ENCODE measurements at regions not wholly inside any gene's neighbourhood (a gene's known extent, or its start where the extent isn't known, plus 50 kb on each side); places are given as distances from the start of the nearest gene placed in this dataset.

- no peak for TF ChIP-seq ATF2 (IDR thresholded peaks at IDR 0.05; ENCODE audit: low read length)
- TF ChIP-seq KAT2A (conservative IDR thresholded peaks at IDR 0.05; ENCODE audit: control insufficient read depth, low read depth, low read length), result no peak
- TF ChIP-seq KDM1A (IDR thresholded peaks at IDR 0.05; ENCODE audit: borderline replicate concordance), result no peak
- TF ChIP-seq, protein P1, sequence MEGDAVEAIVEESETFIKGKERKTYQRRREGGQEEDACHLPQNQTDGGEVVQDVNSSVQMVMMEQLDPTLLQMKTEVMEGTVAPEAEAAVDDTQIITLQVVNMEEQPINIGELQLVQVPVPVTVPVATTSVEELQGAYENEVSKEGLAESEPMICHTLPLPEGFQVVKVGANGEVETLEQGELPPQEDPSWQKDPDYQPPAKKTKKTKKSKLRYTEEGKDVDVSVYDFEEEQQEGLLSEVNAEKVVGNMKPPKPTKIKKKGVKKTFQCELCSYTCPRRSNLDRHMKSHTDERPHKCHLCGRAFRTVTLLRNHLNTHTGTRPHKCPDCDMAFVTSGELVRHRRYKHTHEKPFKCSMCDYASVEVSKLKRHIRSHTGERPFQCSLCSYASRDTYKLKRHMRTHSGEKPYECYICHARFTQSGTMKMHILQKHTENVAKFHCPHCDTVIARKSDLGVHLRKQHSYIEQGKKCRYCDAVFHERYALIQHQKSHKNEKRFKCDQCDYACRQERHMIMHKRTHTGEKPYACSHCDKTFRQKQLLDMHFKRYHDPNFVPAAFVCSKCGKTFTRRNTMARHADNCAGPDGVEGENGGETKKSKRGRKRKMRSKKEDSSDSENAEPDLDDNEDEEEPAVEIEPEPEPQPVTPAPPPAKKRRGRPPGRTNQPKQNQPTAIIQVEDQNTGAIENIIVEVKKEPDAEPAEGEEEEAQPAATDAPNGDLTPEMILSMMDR (IDR thresholded peaks at IDR 0.05 in 2 of 3, conservative IDR thresholded peaks at IDR 0.05 in 1 of 3; ENCODE audit: control insufficient read depth in 2 of 3, extremely low read depth in 1 of 3, insufficient read depth in 1 of 3, low read depth in 3 of 3, low read length in 3 of 3), result no peak
- TF ChIP-seq RBBP5 (conservative IDR thresholded peaks at IDR 0.05), result no peak
- TF ChIP-seq, protein P2, sequence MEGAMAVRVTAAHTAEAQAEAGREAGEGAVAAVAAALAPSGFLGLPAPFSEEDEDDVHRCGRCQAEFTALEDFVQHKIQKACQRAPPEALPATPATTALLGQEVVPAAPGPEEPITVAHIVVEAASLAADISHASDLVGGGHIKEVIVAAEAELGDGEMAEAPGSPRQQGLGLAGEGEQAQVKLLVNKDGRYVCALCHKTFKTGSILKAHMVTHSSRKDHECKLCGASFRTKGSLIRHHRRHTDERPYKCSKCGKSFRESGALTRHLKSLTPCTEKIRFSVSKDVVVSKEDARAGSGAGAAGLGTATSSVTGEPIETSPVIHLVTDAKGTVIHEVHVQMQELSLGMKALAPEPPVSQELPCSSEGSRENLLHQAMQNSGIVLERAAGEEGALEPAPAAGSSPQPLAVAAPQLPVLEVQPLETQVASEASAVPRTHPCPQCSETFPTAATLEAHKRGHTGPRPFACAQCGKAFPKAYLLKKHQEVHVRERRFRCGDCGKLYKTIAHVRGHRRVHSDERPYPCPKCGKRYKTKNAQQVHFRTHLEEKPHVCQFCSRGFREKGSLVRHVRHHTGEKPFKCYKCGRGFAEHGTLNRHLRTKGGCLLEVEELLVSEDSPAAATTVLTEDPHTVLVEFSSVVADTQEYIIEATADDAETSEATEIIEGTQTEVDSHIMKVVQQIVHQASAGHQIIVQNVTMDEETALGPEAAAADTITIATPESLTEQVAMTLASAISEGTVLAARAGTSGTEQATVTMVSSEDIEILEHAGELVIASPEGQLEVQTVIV (IDR thresholded peaks at IDR 0.05; ENCODE audit: borderline replicate concordance, partially characterized antibody), result no peak
- TF ChIP-seq MXI1 (IDR thresholded peaks at IDR 0.05; ENCODE audit: low read depth, low read length), result no peak
- no peak for TF ChIP-seq BHLHE40 (IDR thresholded peaks at IDR 0.05; ENCODE audit: borderline replicate concordance in 1 of 2, low read depth in 2 of 2, low read length in 1 of 2)
- no peak for TF ChIP-seq POLR2A (IDR thresholded peaks at IDR 0.05; ENCODE audit: low read depth, low read length)
- TF ChIP-seq, protein P3, sequence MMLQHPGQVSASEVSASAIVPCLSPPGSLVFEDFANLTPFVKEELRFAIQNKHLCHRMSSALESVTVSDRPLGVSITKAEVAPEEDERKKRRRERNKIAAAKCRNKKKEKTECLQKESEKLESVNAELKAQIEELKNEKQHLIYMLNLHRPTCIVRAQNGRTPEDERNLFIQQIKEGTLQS (IDR thresholded peaks at IDR 0.05; ENCODE audit: borderline replicate concordance, extremely low read depth, low read depth, low read length), result no peak
These were observed 381.1 kb upstream of the ZFP64 start for GRCh38 chr20:52572687-52573086.

Data from GM12878 (cell line).